ENCODE measurements at regions not wholly inside any gene's neighbourhood (a gene's known extent, or its start where the extent isn't known, plus 50 kb on each side); places are given as distances from the start of the nearest gene placed in this dataset.

- ChIA-PET CTCF (ENCODE audit: partially characterized antibody) (no interaction called here), POLR2A (ENCODE audit: partially characterized antibody) (interaction anchor here (0.6 kb wide), 1 partner anchor 13 kb away, joined by 3 read pairs; no protein-coding TSS in a partner anchor)
- Histone ChIP-seq H3K27ac (ENCODE audit: low read depth, low read length) (no peak overlapping the region), H4K91ac (replicated peaks; ENCODE audit: insufficient read length, low read length) (no peak overlapping the region), H2AK5ac (ENCODE audit: low read depth, low read length) (no peak overlapping the region), H3K4me1 (replicated peaks in 1 of 4; ENCODE audit: control insufficient read depth in 3 of 4, insufficient read depth in 4 of 4, low read length in 3 of 4) (no peaks in the 10 kb centered on the region), H3K4ac (replicated peaks; ENCODE audit: insufficient read length, low read depth, low read length) (no peak overlapping the region), H3K4me2 (ENCODE audit: insufficient read depth in 1 of 2, low read depth in 2 of 2, low read length in 2 of 2) (no peak overlapping the region), H4K5ac (ENCODE audit: insufficient read length, low read depth, low read length) (no peak overlapping the region), H3K79me2 (ENCODE audit: control insufficient read depth in 1 of 2, insufficient read depth in 2 of 2, low read length in 2 of 2) (no peaks in the 10 kb centered on the region), H3K18ac (ENCODE audit: extremely low read depth, low read length) (no peak overlapping the region), H3K23me2 (ENCODE audit: low read depth, low read length) (no peaks in the 10 kb centered on the region), H2AFZ (ENCODE audit: low read length) (no peak overlapping the region), H4K20me1 (replicated peaks in 1 of 2; ENCODE audit: control insufficient read depth in 1 of 2, insufficient read depth in 2 of 2, low read length in 2 of 2) (no peaks in the 10 kb centered on the region), H2BK120ac (replicated peaks; ENCODE audit: low read depth, low read length) (no peak overlapping the region), H3K23ac (ENCODE audit: insufficient read length) (no peak overlapping the region), H2BK15ac (ENCODE audit: low read length) (no peak overlapping the region), H3K9ac (replicated peaks in 1 of 4; ENCODE audit: extremely low read depth in 1 of 4, low read depth in 3 of 4, low read length in 3 of 4) (no peak overlapping the region), H2BK20ac (ENCODE audit: low read length) (no peak overlapping the region), H2BK5ac (ENCODE audit: low read depth, low read length) (no peak overlapping the region), H3K36me3 (ENCODE audit: control insufficient read depth in 2 of 4, insufficient read depth in 4 of 4, low read length in 3 of 4) (peaks cover 0 to 2% (median 0%) of the 10 kb centered on the region in 4 experiments; a peak in 1 of 8 replicates), H3K79me1 (ENCODE audit: low read depth, low read length) (no peaks in the 10 kb centered on the region), H3K4me3 (ENCODE audit: extremely low read depth in 1 of 4, insufficient read depth in 2 of 4, low read depth in 3 of 4, low read length in 4 of 4) (no peak overlapping the region), H4K8ac (ENCODE audit: extremely low read depth, insufficient read depth, low read length) (no peak overlapping the region), H3K27me3 (replicated peaks in 1 of 4; ENCODE audit: control insufficient read depth in 3 of 4, extremely low read depth in 1 of 4, insufficient read depth in 3 of 4, low read length in 3 of 4) (no peaks in the 10 kb centered on the region), H3K56ac (replicated peaks; ENCODE audit: insufficient read length, low read depth, low read length) (no peak overlapping the region), H3K9me3 (ENCODE audit: insufficient read depth in 2 of 2, low read depth in 1 of 2, low read length in 1 of 2) (peaks cover 0 to 6% of the 10 kb centered on the region in 2 experiments; a peak in 2 of 4 replicates), H3K14ac (ENCODE audit: insufficient read length) (no peak overlapping the region), H2BK12ac (ENCODE audit: low read depth, low read length) (no peak overlapping the region)
- FAIRE-seq (no peak), DNase-seq (ENCODE audit: low read depth in 1 of 2, low spot score in 2 of 2) (no peak)
- TF ChIP-seq CREB1 (IDR thresholded peaks at IDR 0.05) = no peak
- 85% methylated on average over 5 of the region's 5 CpGs; no CpG with 5 or more reads in 1 of the 2 experiments for WGBS, 2 experiments (ENCODE audit: extremely low coverage in 1 of 2, insufficient coverage in 1 of 2, insufficient read length in 1 of 2, insufficient replicate concordance in 2 of 2, low coverage in 1 of 2, low lambda C conversion rate in 2 of 2, missing lambda C conversion rate in 1 of 2)
These were observed 412.2 kb downstream of the ZFHX3 start for GRCh38 chr16:72635694-72636093.
